ENCODE measurements at regions not wholly inside any gene's neighbourhood (a gene's known extent, or its start where the extent isn't known, plus 50 kb on each side); places are given as distances from the start of the nearest gene placed in this dataset.
"Not testable (repeated sequence)": the region's sequence is repeated elsewhere in the genome, so short reads cannot be mapped to it uniquely, and the experiment has no call there.

DNA sequence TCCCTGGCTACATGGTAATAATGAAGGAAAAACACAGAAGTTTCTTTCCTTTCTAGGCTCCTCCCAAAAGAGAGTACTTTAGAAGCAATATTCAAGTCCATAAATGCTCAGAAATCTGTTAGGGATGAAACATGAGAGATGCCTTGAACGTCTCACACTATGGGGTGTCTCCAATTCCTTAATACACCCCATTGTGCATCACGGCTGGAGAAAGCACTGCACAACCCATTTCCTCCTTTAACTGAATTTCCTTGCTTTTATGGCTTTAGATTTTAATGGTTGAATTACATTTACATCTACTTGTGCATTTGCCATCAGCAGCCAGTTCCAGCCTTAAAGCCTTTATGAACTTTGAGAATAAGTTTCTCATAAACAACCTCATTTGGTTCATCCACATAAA, 498.9 kb upstream of the PTBP2 start:
- FAIRE-seq, result no peak

DNA sequence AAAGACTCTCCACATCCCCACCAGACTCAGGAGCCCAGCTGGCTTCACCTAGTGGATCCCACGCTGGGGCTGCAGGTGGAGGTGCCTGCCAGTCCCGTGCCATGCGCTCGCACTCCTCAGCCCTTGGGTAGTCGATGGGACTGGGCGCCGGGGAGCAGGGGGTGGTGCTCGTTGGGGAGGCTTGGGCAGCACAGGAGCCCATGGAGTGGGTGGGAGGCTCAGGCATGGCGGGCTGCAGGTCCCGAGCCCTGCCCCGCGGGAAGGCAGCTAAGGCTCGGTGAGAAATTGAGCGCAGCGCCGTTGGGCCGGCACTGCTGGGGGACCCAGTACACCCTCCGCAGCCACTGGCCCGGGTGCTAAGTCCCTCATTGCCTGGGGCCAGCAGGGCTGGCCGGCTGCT, 497.4 kb upstream of the PTBP2 start:
- FAIRE-seq, result not testable (repeated sequence)

DNA sequence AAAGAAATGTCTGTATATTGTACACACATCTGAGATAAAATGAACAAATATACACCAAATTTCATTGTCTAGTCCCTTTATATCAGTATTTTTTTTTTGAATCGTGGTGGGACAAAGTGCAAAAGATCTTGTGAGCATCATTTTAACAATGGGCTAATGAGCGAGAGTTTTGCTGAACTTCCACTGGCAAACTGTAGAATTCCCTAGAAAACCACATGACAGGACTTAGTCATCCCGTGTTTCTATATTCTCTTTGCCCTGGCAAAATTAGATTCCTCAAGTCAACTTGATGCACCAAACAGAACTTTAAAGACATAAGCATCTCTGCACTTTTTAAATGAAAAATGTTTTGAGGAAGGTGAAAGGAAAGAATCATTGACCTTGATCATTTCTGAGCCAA, 488.2 kb upstream of the PTBP2 start:
- no peak for FAIRE-seq

DNA sequence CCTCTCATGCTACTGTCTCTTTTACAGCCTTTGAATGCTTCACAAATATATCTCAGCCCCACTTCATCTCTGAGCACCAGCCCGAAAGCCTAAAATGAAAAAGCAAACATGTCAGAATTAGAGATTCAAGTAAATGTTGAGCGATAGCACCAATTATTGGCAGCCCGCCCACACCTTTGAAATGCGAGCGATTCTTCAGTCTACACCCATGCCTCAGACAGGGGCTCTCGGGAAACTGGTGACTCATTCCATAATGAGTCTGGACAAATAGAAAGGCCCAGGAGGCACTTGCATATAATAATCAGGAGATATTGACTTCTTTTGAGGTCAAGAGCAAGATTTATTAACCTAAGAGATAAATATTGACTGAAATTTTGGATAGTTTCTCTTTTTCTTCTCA, 487.3 kb upstream of the PTBP2 start:
- FAIRE-seq, result no peak

DNA sequence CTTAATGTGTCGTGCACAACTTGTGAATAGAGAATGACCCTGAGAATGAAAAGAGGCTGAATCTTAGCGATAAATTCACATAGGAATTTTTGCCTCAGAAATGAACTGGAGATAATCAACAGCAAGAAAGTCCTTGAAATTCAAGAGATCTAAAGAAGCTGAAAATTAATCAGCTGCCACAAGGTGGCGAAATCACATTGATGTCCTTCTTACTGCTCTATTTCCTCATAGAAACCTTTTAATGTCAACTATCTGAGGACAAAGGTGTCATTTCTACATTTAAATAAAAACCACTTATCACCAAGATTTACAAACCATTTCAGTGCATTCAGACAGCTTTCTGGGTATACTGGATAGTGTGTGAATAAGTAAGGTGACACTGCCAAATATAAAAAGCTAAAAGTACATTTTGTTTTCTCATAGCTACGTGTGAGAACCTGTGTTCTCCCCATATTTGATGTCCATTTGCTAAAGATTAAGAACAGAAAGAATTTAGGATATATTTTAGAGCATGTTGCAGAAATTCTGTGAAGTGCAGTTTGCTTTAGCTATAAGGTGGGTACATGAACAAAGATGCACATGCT, 485.3 kb upstream of the PTBP2 start:
- FAIRE-seq, result peak; percentile 80

DNA sequence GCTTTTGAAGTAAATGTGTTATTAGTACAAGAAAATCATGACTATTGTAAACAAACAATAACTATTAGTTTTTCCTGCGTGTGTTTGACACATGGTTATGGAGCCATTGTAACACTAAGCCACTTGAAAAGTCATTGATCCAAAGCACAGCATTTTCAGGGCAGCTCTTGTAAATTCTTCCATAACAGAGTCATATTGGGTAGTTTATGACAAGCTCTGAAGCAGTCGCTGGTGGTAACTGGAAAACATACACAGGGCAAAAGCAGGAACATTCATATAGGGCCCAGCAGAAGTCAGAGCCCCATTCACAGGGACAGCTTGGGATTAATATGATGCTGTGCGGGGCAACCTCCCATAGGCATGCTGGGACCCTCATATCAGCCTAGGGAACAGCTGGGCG, 483.2 kb upstream of the PTBP2 start:
- no peak for FAIRE-seq

DNA sequence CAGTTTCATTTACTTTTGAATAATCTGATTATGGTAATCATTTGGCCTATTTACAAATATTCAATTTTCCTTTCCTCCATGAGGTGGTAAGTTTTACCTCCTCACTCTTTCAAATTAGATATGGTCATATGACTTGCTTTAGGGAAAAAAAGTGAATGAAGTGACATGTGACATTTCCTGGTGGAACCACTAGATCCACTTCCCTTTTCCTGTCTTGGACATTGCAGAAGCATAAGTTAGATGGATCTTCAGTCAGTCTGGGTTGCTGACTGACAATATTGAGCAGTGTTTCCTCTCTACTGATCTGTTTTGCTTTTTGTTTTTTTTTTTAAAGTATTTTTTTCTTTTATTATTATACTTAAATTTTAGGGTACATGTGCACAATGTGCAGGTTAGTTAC, 481.1 kb upstream of the PTBP2 start:
- FAIRE-seq, result no peak

DNA sequence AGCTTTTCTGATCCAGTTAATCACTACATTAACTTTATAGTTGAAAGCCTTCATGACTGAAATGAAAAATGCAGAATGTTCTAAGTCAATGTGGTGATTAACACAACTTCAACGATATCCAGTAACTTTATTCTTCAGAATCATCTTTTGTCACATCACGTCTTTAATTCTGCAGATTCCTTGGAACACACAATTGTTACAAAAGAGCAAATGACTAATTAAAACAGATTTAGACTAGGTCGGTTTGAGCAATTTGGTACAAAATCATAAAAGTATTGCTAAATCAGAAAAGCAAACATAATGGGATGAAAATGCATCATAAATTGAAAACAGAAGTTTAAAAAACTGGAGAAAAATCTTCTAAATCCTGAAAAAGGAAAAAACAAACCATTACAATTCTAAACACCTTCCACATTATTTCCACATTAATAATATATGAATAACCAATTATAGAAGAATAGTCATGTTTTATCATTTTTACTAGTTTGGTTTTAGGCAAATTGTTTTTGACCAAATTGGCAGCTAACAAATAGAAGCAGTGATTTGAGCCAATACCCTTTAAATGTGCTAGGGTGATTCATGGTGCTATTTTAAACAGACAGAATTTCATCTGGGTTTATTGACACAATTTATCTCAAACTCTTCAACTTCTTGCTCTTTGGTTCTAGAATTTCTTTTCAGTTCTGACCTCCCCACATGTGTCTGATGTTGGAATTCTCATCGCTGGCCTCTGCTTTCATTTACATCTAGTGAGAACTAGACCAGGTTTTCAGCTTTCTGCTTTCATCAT, 468.1 kb upstream of the PTBP2 start:
- no peak for FAIRE-seq

DNA sequence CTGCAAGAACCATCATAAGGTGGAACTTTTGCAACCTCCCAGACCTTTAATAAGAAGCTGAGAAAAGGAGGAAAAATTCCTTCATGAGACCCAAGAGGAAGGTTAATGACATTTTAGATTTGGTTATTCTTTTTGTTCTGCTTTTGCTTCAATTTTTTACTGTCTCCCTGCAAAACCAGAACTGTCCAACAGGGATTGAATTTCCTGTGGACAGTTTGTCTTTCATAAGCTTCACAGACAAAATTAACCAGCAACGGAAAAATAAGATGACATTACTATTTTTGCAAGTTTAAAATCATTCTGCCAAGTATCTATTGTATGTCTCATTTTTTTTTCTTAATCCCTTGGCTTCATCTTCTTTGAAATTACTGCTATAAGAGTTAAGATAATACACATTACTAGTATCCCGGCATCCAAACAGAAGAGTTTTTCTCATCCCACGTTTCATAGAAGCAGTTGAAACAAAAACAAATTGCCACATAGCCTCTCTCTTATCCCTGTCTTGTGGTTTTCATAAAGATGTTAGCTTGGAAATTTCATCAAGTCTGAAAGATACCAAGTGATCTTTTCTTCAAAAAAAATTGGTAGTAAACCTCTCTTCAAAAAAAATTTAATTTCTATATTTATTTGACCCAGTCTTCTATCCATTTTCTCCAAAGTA, 465.3 kb upstream of the PTBP2 start:
- no peak for FAIRE-seq

DNA sequence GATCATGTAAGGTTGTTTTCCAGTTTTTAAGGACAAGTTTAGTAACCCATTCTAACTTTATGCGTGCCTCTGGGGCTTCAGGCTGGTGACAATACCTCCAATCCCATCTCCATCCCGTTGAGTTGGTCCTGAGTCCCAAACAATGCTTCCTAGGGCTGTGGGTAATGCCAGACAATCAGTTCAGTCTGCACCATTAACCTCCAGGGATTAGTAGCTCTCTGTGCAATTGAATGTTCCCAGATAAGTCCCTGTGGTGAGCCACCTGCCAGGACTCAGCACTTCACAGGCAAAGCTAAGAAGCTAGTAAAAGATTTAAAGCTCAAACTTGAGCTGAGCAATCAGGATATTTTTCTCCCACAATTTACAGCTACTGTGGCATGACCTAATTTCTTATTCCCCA, 462.2 kb upstream of the PTBP2 start:
- no peak for FAIRE-seq

DNA sequence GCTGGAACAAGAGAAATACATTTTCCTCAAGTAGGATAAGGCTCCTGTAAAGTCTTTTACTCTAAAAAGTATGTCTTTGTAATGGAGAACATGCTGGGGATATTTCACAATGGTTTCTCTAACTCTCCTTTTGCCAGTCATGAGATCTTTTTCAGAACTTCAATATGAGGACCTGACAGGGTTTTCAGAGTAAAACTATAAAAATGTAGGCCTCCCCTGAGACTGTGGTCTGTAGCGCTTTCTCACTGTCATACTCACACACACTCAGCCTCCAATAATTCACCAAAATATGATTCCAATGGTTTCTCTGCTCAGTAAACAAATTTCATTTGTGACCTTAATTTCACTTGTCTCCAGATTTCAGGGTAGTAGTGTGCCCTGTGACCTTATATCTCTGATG, 440.1 kb upstream of the PTBP2 start:
- FAIRE-seq, result no peak

DNA sequence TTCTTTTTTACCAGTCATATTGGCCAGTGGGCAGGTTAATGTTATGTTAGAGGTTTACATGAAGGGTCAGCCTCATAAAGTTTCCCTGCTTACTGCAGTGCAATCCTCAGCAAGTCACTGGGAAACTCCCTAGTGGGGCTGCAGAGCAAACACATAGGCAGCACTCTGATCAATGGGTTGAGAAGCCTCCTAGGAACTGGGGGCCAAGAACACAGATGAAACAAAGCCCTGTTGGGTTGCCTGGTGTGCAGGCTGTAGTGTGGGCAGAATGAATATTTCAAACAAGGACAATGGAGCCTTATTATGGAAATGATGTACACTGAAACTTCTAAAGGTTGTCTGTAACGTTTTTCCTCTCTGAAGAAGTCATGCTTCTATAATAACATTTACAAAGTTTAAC, 431.6 kb upstream of the PTBP2 start:
- no peak for FAIRE-seq

DNA sequence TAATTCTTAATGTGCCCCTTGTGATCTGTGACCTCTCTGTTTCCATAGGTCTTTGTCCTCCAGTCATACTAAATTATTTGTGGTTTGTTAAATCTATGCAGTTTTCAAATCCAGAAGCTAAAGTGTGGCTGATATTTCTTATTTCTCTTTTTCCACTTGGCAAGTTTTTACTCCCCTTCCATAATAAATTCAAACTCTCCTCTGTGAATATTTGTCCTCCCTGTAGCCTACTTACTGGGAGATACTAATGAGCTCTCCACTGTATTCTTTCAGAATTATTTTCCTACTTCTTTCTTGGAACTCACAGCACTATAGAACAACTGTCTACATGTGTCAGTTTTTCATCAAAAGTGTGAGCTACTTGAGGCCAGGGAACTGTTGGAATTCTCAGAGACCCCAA, 430.8 kb upstream of the PTBP2 start:
- FAIRE-seq, result no peak

DNA sequence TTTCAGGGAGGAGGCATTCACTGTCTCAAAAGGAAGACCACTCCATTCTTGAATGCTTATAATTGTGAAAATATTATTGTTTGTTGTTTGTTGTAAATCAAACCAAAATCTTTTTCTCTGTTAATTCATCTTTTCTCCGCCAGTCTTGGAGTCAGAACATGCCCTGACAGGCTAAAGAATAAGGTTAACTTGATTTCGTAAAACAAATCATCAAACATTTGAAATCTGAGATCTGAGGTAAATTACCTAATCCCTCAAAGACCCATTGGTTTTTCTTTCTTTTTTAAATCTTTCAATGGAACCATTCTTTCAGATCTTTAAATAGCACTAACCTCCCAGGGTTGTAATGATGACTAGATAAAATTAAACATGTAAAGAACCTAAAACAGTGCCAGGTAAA, 430.1 kb upstream of the PTBP2 start:
- FAIRE-seq, result no peak

DNA sequence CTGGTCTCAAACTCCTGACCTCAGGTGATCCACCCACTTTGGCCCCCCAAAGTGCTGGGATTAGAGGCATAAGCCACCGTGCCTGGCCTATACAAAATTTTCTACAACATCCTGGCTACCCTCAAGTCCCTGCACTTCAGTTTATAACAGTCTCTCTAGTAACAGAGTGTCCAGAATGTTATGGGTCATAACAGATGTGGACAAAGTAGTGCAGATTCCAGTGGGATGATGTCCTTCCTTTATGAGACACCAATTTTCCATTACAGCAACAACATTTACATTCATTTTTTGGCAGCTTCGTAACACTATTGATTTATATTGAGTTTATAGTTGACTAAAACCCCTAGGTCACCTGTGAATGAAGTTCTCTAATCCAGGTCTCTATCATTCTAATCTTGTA, 429.4 kb upstream of the PTBP2 start:
- no peak for FAIRE-seq

DNA sequence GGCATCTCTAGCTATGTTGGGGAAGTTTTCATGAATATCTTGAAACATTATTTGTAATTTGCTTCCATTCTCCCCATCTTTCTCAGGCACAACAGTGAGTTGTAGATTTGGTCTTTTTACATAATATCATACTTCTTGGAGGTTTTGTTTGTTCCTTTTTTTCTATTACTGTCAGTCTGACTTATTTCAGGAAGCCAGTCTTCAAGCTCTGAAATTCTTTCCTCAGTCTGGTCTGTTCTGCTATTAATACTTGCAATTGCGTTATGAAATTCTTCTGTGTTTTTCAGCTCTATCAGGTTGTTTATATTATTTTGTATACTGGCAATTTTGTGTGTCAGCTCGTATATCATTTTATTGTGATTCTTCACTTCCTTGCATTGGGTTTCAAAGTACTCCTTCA, 424.6 kb upstream of the PTBP2 start:
- FAIRE-seq, result no peak

DNA sequence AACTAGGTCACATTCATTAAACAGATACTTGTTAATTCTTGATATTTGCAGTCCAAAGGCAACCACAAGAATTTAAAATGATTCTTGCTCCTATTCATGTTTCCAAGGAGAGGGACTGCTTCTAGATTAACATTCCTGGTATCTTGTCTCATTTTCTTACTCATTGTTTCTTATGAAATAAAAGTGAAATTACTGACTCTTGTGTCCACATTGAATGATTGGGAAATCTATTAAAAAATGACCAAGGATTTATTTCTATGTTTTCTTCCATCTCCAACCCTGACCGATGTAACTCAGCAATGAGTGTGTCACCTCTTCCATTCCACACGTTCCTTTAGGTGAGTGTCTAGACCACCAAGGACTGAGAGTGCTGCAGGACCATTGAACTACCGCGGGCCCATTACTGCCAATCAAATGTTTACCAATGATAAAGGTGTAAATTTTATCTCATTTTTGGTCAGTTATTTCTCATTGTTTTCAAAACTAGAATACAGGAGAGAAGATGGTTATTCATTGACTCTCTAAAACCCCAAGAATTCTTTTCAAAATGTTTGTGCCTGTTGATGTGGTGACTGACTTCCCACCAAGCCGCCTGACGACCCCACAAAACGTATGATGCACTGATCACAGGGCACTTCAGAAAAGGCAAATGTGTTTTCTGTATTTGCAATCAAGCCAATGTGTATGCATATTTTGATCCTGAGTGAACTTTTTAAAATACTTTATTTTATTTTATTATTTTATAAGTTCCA, 414.6 kb upstream of the PTBP2 start:
- FAIRE-seq, result no peak

DNA sequence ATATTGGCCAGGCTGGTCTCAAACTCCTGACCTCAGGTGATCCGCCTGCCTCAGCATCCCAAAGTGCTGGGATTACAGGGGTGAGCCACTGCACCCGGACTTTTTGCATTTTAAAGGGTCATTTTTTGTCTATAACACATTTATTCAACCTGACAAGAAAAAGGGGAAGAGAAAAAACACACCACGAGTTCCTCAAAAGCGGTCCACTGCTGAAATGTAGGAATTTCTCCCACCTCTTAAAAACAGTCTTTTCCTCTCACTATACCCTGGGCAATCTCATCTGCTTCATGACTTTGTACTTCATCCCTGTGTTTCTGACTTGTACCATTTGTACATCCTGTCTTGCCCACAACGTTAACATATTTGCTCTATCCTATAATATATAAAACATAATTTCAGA, 413.3 kb upstream of the PTBP2 start:
- FAIRE-seq, result no peak

DNA sequence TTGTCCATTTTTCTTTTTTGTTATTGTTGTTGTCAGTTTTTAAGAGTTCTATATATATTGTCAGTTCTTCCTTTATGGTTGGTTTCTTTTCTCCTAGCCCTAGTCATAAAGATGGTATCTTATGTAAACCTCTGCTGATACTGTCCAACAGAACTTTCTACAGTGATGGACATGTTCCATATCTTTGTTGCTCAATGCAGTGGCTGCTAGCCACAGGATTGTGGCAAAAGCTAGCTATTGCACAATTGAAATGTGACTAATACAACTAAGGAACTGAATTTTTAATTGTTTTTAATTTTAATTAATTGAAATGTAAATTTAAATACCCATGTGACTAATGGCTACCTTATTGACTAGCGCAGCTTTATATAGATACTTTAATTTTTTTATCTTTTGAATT, 411.8 kb upstream of the PTBP2 start:
- FAIRE-seq, result no peak

DNA sequence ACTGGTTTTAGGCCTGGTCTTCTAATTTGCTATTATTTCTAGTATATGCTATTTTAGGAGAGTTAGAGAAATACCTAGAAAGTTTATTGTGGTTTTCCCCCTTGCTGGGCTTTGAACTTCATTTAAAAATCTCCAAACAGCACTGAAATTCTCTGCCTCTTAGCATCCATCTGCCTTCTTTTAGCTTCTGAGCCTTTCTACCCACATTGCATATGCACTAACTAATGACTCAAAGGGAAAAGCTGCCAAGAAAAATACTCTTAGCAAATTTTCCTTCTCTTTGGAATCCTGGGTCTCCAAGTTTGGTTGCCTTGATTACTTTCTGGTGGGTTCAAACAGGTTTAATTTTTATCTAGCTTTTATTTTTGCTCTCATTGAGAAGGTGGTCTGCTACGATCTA, 408.4 kb upstream of the PTBP2 start:
- FAIRE-seq, result no peak

DNA sequence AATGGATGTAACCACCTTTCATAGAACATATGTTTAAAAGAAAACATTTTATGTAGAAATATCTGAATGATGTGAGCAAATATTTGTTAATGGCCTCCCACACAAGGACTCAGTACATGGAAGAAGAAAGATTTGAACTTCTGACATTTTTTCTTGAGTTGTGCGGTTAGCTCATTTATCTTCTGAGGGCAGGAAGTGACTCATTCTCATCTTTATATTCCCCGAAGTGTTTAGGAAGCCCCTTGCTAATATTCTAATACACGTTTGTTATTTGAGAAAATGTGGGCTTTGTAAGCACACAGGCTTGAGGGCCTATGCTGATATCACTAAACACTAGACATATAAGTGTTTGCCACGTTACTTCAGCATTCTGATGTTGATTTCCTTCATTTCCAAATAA, 392.5 kb upstream of the PTBP2 start:
- no peak for FAIRE-seq

DNA sequence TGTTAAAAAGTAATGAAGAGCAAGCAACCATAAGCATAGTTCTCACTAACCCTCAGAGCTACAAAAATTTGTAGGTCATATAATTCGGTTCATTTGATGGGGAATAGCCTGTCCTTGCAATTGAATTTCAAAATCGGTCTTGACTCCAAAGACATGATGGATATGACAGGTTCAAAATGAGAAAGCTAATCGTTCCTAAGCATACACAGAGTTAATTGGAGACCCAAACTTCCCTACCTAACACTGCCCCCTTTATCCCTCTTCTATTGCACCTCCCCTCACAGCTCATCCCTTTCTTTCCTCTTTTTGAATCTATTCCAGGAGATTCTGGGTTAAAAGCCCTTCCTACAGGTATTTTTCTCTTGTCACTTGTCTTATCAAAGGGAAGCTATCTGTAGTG, 390.0 kb upstream of the PTBP2 start:
- no peak for FAIRE-seq

DNA sequence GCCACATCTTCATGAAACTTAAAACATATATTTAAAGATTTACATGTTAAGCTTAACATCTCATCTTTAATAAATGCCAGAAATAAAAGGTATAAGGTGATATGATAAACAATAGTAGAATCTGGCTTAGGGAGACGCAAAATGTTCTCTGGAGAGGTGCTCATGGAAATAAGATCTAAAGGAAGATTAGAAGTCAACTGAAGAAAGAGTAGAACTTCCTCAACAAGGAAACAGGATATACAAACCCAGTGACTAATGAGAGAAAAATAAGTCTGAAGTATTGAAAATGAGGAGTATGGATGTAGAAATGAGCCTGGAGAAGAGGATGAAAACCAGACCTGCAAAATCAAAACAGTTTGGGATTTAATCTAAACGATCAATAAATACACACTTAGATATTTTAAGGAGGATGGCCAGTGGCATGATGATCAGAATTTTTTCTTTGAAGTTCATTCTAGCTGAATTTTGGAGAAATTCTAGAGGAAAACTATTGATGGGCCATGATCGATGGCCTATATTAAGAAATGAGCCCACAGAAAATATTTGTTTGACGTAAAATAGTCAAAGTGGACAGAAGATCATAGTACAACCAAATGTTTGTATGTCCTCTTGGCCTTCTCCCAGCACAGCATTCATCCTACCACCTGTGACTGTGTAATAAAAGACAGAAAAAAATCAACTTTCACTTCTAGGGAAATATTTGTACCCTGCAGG, 387.9 kb upstream of the PTBP2 start:
- no peak for FAIRE-seq
